Spleen (tissue), 7 donors: ENCODE measurements at regions not wholly inside any gene's neighbourhood (a gene's known extent, or its start where the extent isn't known, plus 50 kb on each side); places are given as distances from the start of the nearest gene placed in this dataset.

Experiments used
- CTCF ChIP-seq, 11 experiments: fragments of 200-600 bp in 7 of 11; fragments of 450-650 bp in 4 of 11; sonication (generic) in 4 of 11; IDR thresholded peaks in 8 of 11; conservative IDR thresholded peaks in 3 of 11; 1 replicate in 7 of 11; 2 replicates in 4 of 11; pipeline versions ENCODE4 v1.4.0 to v1.8.0; 2016 to 2021; ENCODE audit warnings: antibody characterized with exemption in 11 of 11, inconsistent platforms in 4 of 11, mild to moderate bottlenecking in 1 of 11
- POLR2A ChIP-seq, 3 donors: fragments of 450-650 bp; IDR thresholded peaks; one replicate each; pipeline ENCODE4 v1.5.1; 2017; ENCODE audit warnings: antibody characterized with exemption in 3 of 3, mild to moderate bottlenecking in 1 of 3
- POLR2AphosphoS5 ChIP-seq, 3 donors: sonication (generic); formaldehyde crosslinking; IDR thresholded peaks; one replicate each; pipeline ENCODE4 v1.5.1; 2017; ENCODE audit warnings: antibody characterized with exemption in 3 of 3
- donor health status: DM: no; HTN: no; CAD: no; lungs with moderate emphysema.
- donor health status: DM: no; HTN: no; CAD: no.
- donor health status: DM: no; HTN: no; CAD: no.

GRCh38 chr2:59041139-59041538 is 800.0 kb upstream of the FANCL start:
- TF ChIP-seq CTCF (IDR thresholded peaks at IDR 0.05 in 8 of 11, conservative IDR thresholded peaks at IDR 0.05 in 3 of 11) (no peak), POLR2A (IDR thresholded peaks at IDR 0.05) (no peak), POLR2AphosphoS5 (IDR thresholded peaks at IDR 0.05) (no peak)
